Right lobe of liver (tissue), 4 donors: ENCODE measurements at regions not wholly inside any gene's neighbourhood (a gene's known extent, or its start where the extent isn't known, plus 50 kb on each side); places are given as distances from the start of the nearest gene placed in this dataset.

Source experiments
- POLR2A ChIP-seq: fragments of 450-650 bp; IDR thresholded peaks from one replicate; pipeline ENCODE4 v1.6.1; 2017; ENCODE audit warnings: antibody characterized with exemption, mild to moderate bottlenecking
- TF ChIP-seq, protein P1 (sequence below), 4 donors: fragments of 200-600 bp in 3 of 4; fragments of 450-650 bp in 1 of 4; IDR thresholded peaks; one replicate each; pipeline versions ENCODE4 v1.5.1 to v1.8.0; 2016 to 2022; ENCODE audit warnings: antibody characterized with exemption in 4 of 4, mild to moderate bottlenecking in 2 of 4
- donor health status: DM: no; HTN: no; CAD: no.
- donor health status: DM: no; HTN: no; CAD: no.
- donor health status: DM: no; HTN: yes; CAD: no.

GRCh38 chr2:3942841-3943240 lies 239.5 kb downstream of the DCDC2C start:
- TF ChIP-seq, protein P1, sequence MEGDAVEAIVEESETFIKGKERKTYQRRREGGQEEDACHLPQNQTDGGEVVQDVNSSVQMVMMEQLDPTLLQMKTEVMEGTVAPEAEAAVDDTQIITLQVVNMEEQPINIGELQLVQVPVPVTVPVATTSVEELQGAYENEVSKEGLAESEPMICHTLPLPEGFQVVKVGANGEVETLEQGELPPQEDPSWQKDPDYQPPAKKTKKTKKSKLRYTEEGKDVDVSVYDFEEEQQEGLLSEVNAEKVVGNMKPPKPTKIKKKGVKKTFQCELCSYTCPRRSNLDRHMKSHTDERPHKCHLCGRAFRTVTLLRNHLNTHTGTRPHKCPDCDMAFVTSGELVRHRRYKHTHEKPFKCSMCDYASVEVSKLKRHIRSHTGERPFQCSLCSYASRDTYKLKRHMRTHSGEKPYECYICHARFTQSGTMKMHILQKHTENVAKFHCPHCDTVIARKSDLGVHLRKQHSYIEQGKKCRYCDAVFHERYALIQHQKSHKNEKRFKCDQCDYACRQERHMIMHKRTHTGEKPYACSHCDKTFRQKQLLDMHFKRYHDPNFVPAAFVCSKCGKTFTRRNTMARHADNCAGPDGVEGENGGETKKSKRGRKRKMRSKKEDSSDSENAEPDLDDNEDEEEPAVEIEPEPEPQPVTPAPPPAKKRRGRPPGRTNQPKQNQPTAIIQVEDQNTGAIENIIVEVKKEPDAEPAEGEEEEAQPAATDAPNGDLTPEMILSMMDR (IDR thresholded peaks at IDR 0.05) = no peak
- no peak for TF ChIP-seq POLR2A
